SK-N-SH treated with all-trans-retinoic acid at 6 μM for 48 hours (cell line): ENCODE measurements at regions not wholly inside any gene's neighbourhood (a gene's known extent, or its start where the extent isn't known, plus 50 kb on each side); places are given as distances from the start of the nearest gene placed in this dataset.

ENCODE experiments used
- ATAC-seq: fragments of 200-7000 bp; cut with Tn5 transposase; 3 replicates; pipeline ENCODE4 v1.9.1; 2020; ENCODE audit warnings: mild to moderate bottlenecking, moderate library complexity
- ARNTL ChIP-seq: fragments of 450-650 bp; formaldehyde crosslinking; IDR thresholded peaks from 2 replicates; pipeline ENCODE4 v1.5.0; 2020; ENCODE audit warnings: low read depth, mild to moderate bottlenecking, moderate library complexity, borderline replicate concordance
- CSDC2 ChIP-seq: fragments of 250-450 bp; sonication (Bioruptor Pico); IDR thresholded peaks from 2 replicates; pipeline ENCODE4 v1.5.0; 2020; ENCODE audit warnings: mild to moderate bottlenecking, moderate library complexity
- ESRRG ChIP-seq: fragments of 250-450 bp; sonication (Bioruptor Pico); IDR thresholded peaks from 2 replicates; pipeline ENCODE4 v1.6.1; 2021; ENCODE audit warnings: mild to moderate bottlenecking
- GLIS3 ChIP-seq: fragments of 250-450 bp; sonication (Bioruptor Pico); IDR thresholded peaks from 2 replicates; pipeline ENCODE4 v1.5.0; 2020; ENCODE audit warnings: mild to moderate bottlenecking, moderate library complexity
- ISL1 ChIP-seq: fragments of 250-450 bp; sonication (Bioruptor Pico); IDR thresholded peaks from 2 replicates; pipeline ENCODE4 v2.1.2; 2022; ENCODE audit warnings: mild to moderate bottlenecking, moderate library complexity
- OSR1 ChIP-seq: fragments of 250-450 bp; sonication (Bioruptor Pico); IDR thresholded peaks from 2 replicates; pipeline ENCODE4 v1.8.0; 2022; ENCODE audit warnings: moderate library complexity, mild to moderate bottlenecking, inconsistent platforms
- PPARA ChIP-seq: fragments of 250-450 bp; sonication (Bioruptor Pico); IDR thresholded peaks from 2 replicates; pipeline ENCODE4 v1.5.0; 2020; ENCODE audit warnings: mild to moderate bottlenecking, borderline replicate concordance
- RARB ChIP-seq: fragments of 250-450 bp; sonication (Bioruptor Pico); IDR thresholded peaks from 2 replicates; pipeline ENCODE4 v1.8.0; 2021; ENCODE audit warnings: mild to moderate bottlenecking, moderate library complexity
- TOX ChIP-seq: fragments of 250-450 bp; sonication (Bioruptor Pico); IDR thresholded peaks from 2 replicates; pipeline ENCODE4 v1.8.0; 2021; ENCODE audit warnings: mild to moderate bottlenecking, moderate library complexity, borderline replicate concordance
- ZC3H10 ChIP-seq: fragments of 250-450 bp; sonication (Bioruptor Pico); IDR thresholded peaks from 2 replicates; pipeline ENCODE4 v1.5.1; 2021; ENCODE audit warnings: mild to moderate bottlenecking, moderate library complexity
- ZFP3 ChIP-seq: fragments of 250-450 bp; sonication (Bioruptor Pico); IDR thresholded peaks from 2 replicates; pipeline ENCODE4 v1.5.0; 2020; ENCODE audit warnings: mild to moderate bottlenecking, moderate library complexity
- ZFP30 ChIP-seq: fragments of 450-650 bp; formaldehyde crosslinking; IDR thresholded peaks from 2 replicates; pipeline ENCODE4 v1.5.0; 2022; ENCODE audit warnings: mild to moderate bottlenecking, moderate library complexity
- ZNF8 ChIP-seq: fragments of 450-650 bp; formaldehyde crosslinking; IDR thresholded peaks from 2 replicates; pipeline ENCODE4 v1.5.0; 2020; ENCODE audit warnings: mild to moderate bottlenecking, moderate library complexity
- TF ChIP-seq, protein P1 (sequence below): fragments of 250-450 bp; sonication (Bioruptor Pico); IDR thresholded peaks from 2 replicates; pipeline ENCODE4 v1.8.0; 2020; ENCODE audit warnings: mild to moderate bottlenecking, moderate library complexity, borderline replicate concordance
- TF ChIP-seq, protein P2 (sequence below): fragments of 250-450 bp; sonication (Bioruptor Pico); IDR thresholded peaks from 2 replicates; pipeline ENCODE4 v1.5.0; 2020; ENCODE audit warnings: mild to moderate bottlenecking, moderate library complexity
- TF ChIP-seq, protein P3 (sequence below): fragments of 250-450 bp; sonication (Bioruptor Pico); IDR thresholded peaks from 2 replicates; pipeline ENCODE4 v1.5.1; 2020; ENCODE audit warnings: low read depth, mild to moderate bottlenecking, moderate library complexity
- TF ChIP-seq, protein P4 (sequence below): fragments of 250-450 bp; sonication (Bioruptor Pico); IDR thresholded peaks from 2 replicates; pipeline ENCODE4 v1.8.0; 2021; ENCODE audit warnings: low read depth, mild to moderate bottlenecking, moderate library complexity, borderline replicate concordance
- TF ChIP-seq, protein P5 (sequence below): fragments of 250-450 bp; sonication (Bioruptor Pico); IDR thresholded peaks from 2 replicates; pipeline ENCODE4 v1.5.1; 2021; ENCODE audit warnings: mild to moderate bottlenecking, moderate library complexity

DNA sequence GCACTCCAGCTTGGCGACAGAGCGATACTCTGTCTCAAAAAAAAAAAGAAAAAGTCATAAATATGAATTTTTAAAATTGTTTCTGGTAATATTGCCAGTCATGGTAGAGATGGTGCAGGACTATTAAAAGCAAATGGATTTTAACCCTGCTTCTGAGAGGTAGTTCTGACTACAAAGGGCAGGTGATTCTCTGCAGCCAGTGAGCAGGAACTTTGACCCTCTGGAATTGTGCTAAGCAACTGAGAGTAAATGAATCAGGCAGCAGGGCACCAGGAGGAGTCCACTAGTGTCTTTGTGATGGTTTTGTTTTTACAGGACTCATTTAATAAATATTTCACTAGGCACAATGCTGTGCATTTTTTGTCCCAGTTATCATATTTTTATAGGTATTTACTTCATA, 781.2 kb downstream of the TLE4 start:
- TF ChIP-seq ISL1 (CRISPR knock-in tag) (no peak), ARNTL (CRISPR knock-in tag) (no peak), ZFP3 (CRISPR knock-in tag) (no peak), GLIS3 (no peak), ZFP30 (CRISPR knock-in tag) (no peak)
- TF ChIP-seq, protein P1, sequence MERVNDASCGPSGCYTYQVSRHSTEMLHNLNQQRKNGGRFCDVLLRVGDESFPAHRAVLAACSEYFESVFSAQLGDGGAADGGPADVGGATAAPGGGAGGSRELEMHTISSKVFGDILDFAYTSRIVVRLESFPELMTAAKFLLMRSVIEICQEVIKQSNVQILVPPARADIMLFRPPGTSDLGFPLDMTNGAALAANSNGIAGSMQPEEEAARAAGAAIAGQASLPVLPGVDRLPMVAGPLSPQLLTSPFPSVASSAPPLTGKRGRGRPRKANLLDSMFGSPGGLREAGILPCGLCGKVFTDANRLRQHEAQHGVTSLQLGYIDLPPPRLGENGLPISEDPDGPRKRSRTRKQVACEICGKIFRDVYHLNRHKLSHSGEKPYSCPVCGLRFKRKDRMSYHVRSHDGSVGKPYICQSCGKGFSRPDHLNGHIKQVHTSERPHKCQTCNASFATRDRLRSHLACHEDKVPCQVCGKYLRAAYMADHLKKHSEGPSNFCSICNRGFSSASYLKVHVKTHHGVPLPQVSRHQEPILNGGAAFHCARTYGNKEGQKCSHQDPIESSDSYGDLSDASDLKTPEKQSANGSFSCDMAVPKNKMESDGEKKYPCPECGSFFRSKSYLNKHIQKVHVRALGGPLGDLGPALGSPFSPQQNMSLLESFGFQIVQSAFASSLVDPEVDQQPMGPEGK (CRISPR knock-in tag), result no peak
- TF ChIP-seq, protein P2, sequence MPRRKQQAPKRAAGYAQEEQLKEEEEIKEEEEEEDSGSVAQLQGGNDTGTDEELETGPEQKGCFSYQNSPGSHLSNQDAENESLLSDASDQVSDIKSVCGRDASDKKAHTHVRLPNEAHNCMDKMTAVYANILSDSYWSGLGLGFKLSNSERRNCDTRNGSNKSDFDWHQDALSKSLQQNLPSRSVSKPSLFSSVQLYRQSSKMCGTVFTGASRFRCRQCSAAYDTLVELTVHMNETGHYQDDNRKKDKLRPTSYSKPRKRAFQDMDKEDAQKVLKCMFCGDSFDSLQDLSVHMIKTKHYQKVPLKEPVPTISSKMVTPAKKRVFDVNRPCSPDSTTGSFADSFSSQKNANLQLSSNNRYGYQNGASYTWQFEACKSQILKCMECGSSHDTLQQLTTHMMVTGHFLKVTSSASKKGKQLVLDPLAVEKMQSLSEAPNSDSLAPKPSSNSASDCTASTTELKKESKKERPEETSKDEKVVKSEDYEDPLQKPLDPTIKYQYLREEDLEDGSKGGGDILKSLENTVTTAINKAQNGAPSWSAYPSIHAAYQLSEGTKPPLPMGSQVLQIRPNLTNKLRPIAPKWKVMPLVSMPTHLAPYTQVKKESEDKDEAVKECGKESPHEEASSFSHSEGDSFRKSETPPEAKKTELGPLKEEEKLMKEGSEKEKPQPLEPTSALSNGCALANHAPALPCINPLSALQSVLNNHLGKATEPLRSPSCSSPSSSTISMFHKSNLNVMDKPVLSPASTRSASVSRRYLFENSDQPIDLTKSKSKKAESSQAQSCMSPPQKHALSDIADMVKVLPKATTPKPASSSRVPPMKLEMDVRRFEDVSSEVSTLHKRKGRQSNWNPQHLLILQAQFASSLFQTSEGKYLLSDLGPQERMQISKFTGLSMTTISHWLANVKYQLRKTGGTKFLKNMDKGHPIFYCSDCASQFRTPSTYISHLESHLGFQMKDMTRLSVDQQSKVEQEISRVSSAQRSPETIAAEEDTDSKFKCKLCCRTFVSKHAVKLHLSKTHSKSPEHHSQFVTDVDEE, result no peak
- TF ChIP-seq, protein P3, sequence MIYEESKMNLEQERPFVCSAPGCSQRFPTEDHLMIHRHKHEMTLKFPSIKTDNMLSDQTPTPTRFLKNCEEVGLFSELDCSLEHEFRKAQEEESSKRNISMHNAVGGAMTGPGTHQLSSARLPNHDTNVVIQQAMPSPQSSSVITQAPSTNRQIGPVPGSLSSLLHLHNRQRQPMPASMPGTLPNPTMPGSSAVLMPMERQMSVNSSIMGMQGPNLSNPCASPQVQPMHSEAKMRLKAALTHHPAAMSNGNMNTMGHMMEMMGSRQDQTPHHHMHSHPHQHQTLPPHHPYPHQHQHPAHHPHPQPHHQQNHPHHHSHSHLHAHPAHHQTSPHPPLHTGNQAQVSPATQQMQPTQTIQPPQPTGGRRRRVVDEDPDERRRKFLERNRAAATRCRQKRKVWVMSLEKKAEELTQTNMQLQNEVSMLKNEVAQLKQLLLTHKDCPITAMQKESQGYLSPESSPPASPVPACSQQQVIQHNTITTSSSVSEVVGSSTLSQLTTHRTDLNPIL (CRISPR knock-in tag), result no peak
- TF ChIP-seq, protein P4, sequence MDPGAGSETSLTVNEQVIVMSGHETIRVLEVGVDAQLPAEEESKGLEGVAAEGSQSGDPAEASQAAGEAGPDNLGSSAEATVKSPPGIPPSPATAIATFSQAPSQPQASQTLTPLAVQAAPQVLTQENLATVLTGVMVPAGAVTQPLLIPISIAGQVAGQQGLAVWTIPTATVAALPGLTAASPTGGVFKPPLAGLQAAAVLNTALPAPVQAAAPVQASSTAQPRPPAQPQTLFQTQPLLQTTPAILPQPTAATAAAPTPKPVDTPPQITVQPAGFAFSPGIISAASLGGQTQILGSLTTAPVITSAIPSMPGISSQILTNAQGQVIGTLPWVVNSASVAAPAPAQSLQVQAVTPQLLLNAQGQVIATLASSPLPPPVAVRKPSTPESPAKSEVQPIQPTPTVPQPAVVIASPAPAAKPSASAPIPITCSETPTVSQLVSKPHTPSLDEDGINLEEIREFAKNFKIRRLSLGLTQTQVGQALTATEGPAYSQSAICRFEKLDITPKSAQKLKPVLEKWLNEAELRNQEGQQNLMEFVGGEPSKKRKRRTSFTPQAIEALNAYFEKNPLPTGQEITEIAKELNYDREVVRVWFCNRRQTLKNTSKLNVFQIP (CRISPR knock-in tag), result no peak
- no peak for ATAC-seq

DNA sequence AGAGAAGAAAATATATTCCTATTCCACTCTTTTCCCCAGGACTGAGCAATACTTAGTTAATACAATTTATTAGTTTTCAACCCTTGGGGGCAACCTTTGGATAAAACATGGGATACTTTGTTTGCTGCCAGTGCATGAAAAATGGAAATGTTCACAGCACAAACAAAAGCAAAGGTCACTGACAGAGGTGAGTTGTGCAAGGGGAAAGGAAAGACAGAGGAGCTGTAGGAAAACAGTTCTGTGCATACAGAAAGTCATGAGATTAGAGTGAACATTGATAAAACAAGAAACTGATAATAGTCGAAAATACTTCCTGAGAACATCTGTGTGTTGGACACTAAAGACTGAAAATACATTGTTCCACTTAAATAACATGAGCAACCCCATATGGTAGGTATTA, 779.8 kb downstream of the TLE4 start:
- TF ChIP-seq ARNTL (CRISPR knock-in tag) (no peak), ZC3H10 (CRISPR knock-in tag) (no peak), RARB (no peak), ZFP30 (CRISPR knock-in tag) (no peak), TOX (CRISPR knock-in tag) (no peak), GLIS3 (no peak), CSDC2 (CRISPR knock-in tag) (no peak), ZNF8 (CRISPR knock-in tag) (no peak), PPARA (no peak), ZFP3 (CRISPR knock-in tag) (no peak), OSR1 (no peak), ESRRG (no peak)
- TF ChIP-seq, protein P1 (CRISPR knock-in tag), result no peak
- TF ChIP-seq, protein P4 (CRISPR knock-in tag), result no peak
- TF ChIP-seq, protein P5, sequence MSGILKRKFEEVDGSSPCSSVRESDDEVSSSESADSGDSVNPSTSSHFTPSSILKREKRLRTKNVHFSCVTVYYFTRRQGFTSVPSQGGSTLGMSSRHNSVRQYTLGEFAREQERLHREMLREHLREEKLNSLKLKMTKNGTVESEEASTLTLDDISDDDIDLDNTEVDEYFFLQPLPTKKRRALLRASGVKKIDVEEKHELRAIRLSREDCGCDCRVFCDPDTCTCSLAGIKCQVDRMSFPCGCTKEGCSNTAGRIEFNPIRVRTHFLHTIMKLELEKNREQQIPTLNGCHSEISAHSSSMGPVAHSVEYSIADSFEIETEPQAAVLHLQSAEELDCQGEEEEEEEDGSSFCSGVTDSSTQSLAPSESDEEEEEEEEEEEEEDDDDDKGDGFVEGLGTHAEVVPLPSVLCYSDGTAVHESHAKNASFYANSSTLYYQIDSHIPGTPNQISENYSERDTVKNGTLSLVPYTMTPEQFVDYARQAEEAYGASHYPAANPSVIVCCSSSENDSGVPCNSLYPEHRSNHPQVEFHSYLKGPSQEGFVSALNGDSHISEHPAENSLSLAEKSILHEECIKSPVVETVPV, result no peak
- TF ChIP-seq, protein P2, result no peak
- no peak for ATAC-seq
